ENCODE measurements at regions not wholly inside any gene's neighbourhood (a gene's known extent, or its start where the extent isn't known, plus 50 kb on each side); places are given as distances from the start of the nearest gene placed in this dataset.

GRCh38 chrX:21167011-21167410 lies 207.2 kb upstream of the CNKSR2 start:
- H3K36me3 ChIP-seq (ENCODE audit: control insufficient read depth in 1 of 2, insufficient read depth in 2 of 2, low read depth in 1 of 2, low read length in 2 of 2), result no peaks in the 10 kb centered on the region
- no peaks in the 10 kb centered on the region for H3K27me3 ChIP-seq (ENCODE audit: control insufficient read depth in 1 of 2, insufficient read depth in 1 of 2, low read length in 2 of 2)

GRCh38 chrX:21167494-21167893 lies 206.7 kb upstream of the CNKSR2 start:
- Histone ChIP-seq H3K9me3 (ENCODE audit: control insufficient read depth, low read length) (no peaks in the 10 kb centered on the region), H3K14ac (ENCODE audit: low read length in 2 of 2) (no peak overlapping the region), H2BK12ac (ENCODE audit: low read length in 2 of 2) (no peak overlapping the region), H3K4ac (ENCODE audit: low read depth in 1 of 2, low read length in 2 of 2) (no peak overlapping the region), H3K79me1 (replicated peaks; ENCODE audit: low read length, poor library complexity, severe bottlenecking) (no peaks in the 10 kb centered on the region), H3K4me2 (ENCODE audit: low read length, poor library complexity, severe bottlenecking) (no peak overlapping the region), H3K18ac (ENCODE audit: low read depth in 1 of 2, low read length in 2 of 2) (no peak overlapping the region), H3K9ac (ENCODE audit: low read length) (no peak overlapping the region), H2BK120ac (ENCODE audit: low read depth, low read length) (no peak overlapping the region), H3K23ac (ENCODE audit: low read length in 2 of 2) (no peak overlapping the region), H2BK15ac (ENCODE audit: low read depth, poor library complexity, severe bottlenecking) (no peak overlapping the region), H3K4me3 (ENCODE audit: insufficient read depth in 1 of 2, low read depth in 1 of 2, low read length in 2 of 2) (no peak overlapping the region), H3K36me3 (ENCODE audit: control insufficient read depth in 1 of 2, insufficient read depth in 2 of 2, low read depth in 1 of 2, low read length in 2 of 2) (no peaks in the 10 kb centered on the region), H3K27ac (ENCODE audit: low read length, poor library complexity, severe bottlenecking) (no peak overlapping the region), H2AK5ac (ENCODE audit: low read length, severe bottlenecking) (no peak overlapping the region), H2BK5ac (ENCODE audit: low read depth, low read length, poor library complexity, severe bottlenecking) (no peak overlapping the region), H2AFZ (ENCODE audit: low read depth, low read length) (no peak overlapping the region), H4K8ac (ENCODE audit: low read length) (no peak overlapping the region), H4K91ac (ENCODE audit: low read length) (no peak overlapping the region), H3K4me1 (ENCODE audit: control insufficient read depth, insufficient read depth, low read depth, low read length) (no peaks in the 10 kb centered on the region), H3K27me3 (ENCODE audit: control insufficient read depth in 1 of 2, insufficient read depth in 1 of 2, low read length in 2 of 2) (no peaks in the 10 kb centered on the region)
- no CpG with 5 or more reads among the region's 1 CpG for WGBS
- DNase-seq, result no peak

More at GRCh38 chrX:21167011-21167410, 207.2 kb upstream of the CNKSR2 start:
- H3K4me3 ChIP-seq (ENCODE audit: insufficient read depth in 1 of 2, low read depth in 1 of 2, low read length in 2 of 2), result no peak overlapping the region
- H2AFZ ChIP-seq (ENCODE audit: low read depth, low read length), result no peak overlapping the region
- H4K8ac ChIP-seq (ENCODE audit: low read length), result no peak overlapping the region
- no peak overlapping the region for H2BK5ac ChIP-seq (ENCODE audit: low read depth, low read length, poor library complexity, severe bottlenecking)
- no peak overlapping the region for H2BK15ac ChIP-seq (ENCODE audit: low read depth, poor library complexity, severe bottlenecking)
- H3K27ac ChIP-seq (ENCODE audit: low read length, poor library complexity, severe bottlenecking), result no peak overlapping the region
- WGBS, result no CpG with 5 or more reads among the region's 2 CpGs
- H2AK5ac ChIP-seq (ENCODE audit: low read length, severe bottlenecking), result no peak overlapping the region
- no peak overlapping the region for H3K14ac ChIP-seq (ENCODE audit: low read length in 2 of 2)
- no peak overlapping the region for H3K4ac ChIP-seq (ENCODE audit: low read depth in 1 of 2, low read length in 2 of 2)
- H3K18ac ChIP-seq (ENCODE audit: low read depth in 1 of 2, low read length in 2 of 2), result no peak overlapping the region
- no peak overlapping the region for H4K91ac ChIP-seq (ENCODE audit: low read length)
- no peak overlapping the region for H2BK12ac ChIP-seq (ENCODE audit: low read length in 2 of 2)
- no peak overlapping the region for H3K9ac ChIP-seq (ENCODE audit: low read length)
- no peaks in the 10 kb centered on the region for H3K4me1 ChIP-seq (ENCODE audit: control insufficient read depth, insufficient read depth, low read depth, low read length)
- H3K9me3 ChIP-seq (ENCODE audit: control insufficient read depth, low read length), result no peaks in the 10 kb centered on the region
- no peak for DNase-seq
- no peak overlapping the region for H3K23ac ChIP-seq (ENCODE audit: low read length in 2 of 2)
- no peak overlapping the region for H3K4me2 ChIP-seq (ENCODE audit: low read length, poor library complexity, severe bottlenecking)
- no peak overlapping the region for H2BK120ac ChIP-seq (ENCODE audit: low read depth, low read length)
- H3K79me1 ChIP-seq (replicated peaks; ENCODE audit: low read length, poor library complexity, severe bottlenecking), result no peaks in the 10 kb centered on the region

- H3K18ac ChIP-seq (ENCODE audit: low read depth in 1 of 2, low read length in 2 of 2), result no peak overlapping the region
- H3K79me1 ChIP-seq (replicated peaks; ENCODE audit: low read length, poor library complexity, severe bottlenecking), result no peaks in the 10 kb centered on the region
- no peak overlapping the region for H3K27ac ChIP-seq (ENCODE audit: low read length, poor library complexity, severe bottlenecking)
- DNase-seq, result no peak
- H2AFZ ChIP-seq (ENCODE audit: low read depth, low read length), result no peak overlapping the region
- H2BK5ac ChIP-seq (ENCODE audit: low read depth, low read length, poor library complexity, severe bottlenecking), result no peak overlapping the region
- H3K4ac ChIP-seq (ENCODE audit: low read depth in 1 of 2, low read length in 2 of 2), result no peak overlapping the region
- no peaks in the 10 kb centered on the region for H3K9me3 ChIP-seq (ENCODE audit: control insufficient read depth, low read length)
- no peaks in the 10 kb centered on the region for H3K27me3 ChIP-seq (ENCODE audit: control insufficient read depth in 1 of 2, insufficient read depth in 1 of 2, low read length in 2 of 2)
- H3K4me1 ChIP-seq (ENCODE audit: control insufficient read depth, insufficient read depth, low read depth, low read length), result no peaks in the 10 kb centered on the region
- no peak overlapping the region for H2BK120ac ChIP-seq (ENCODE audit: low read depth, low read length)
- no peak overlapping the region for H2BK15ac ChIP-seq (ENCODE audit: low read depth, poor library complexity, severe bottlenecking)
- no CpG with 5 or more reads among the region's 2 CpGs for WGBS
- no peak overlapping the region for H4K91ac ChIP-seq (ENCODE audit: low read length)
- H3K14ac ChIP-seq (ENCODE audit: low read length in 2 of 2), result no peak overlapping the region
- H2AK5ac ChIP-seq (ENCODE audit: low read length, severe bottlenecking), result no peak overlapping the region
- no peak overlapping the region for H4K8ac ChIP-seq (ENCODE audit: low read length)
- H3K36me3 ChIP-seq (ENCODE audit: control insufficient read depth in 1 of 2, insufficient read depth in 2 of 2, low read depth in 1 of 2, low read length in 2 of 2), result no peaks in the 10 kb centered on the region
- no peak overlapping the region for H2BK12ac ChIP-seq (ENCODE audit: low read length in 2 of 2)
- no peak overlapping the region for H3K4me3 ChIP-seq (ENCODE audit: insufficient read depth in 1 of 2, low read depth in 1 of 2, low read length in 2 of 2)
- H3K9ac ChIP-seq (ENCODE audit: low read length), result no peak overlapping the region
- H3K23ac ChIP-seq (ENCODE audit: low read length in 2 of 2), result no peak overlapping the region
- H3K4me2 ChIP-seq (ENCODE audit: low read length, poor library complexity, severe bottlenecking), result no peak overlapping the region
Observed at GRCh38 chrX:21168401-21169160, 205.6 kb upstream of the CNKSR2 start.

- H2AFZ ChIP-seq (ENCODE audit: low read depth, low read length), result no peak overlapping the region
- H3K79me1 ChIP-seq (replicated peaks; ENCODE audit: low read length, poor library complexity, severe bottlenecking), result no peaks in the 10 kb centered on the region
- H3K4me2 ChIP-seq (ENCODE audit: low read length, poor library complexity, severe bottlenecking), result no peak overlapping the region
- H3K4ac ChIP-seq (ENCODE audit: low read depth in 1 of 2, low read length in 2 of 2), result no peak overlapping the region
- H3K9me3 ChIP-seq (ENCODE audit: control insufficient read depth, low read length), result no peaks in the 10 kb centered on the region
- H2BK12ac ChIP-seq (ENCODE audit: low read length in 2 of 2), result no peak overlapping the region
- H3K27me3 ChIP-seq (ENCODE audit: control insufficient read depth in 1 of 2, insufficient read depth in 1 of 2, low read length in 2 of 2), result no peaks in the 10 kb centered on the region
- no peak overlapping the region for H3K18ac ChIP-seq (ENCODE audit: low read depth in 1 of 2, low read length in 2 of 2)
- H4K8ac ChIP-seq (ENCODE audit: low read length), result no peak overlapping the region
- H3K14ac ChIP-seq (ENCODE audit: low read length in 2 of 2), result no peak overlapping the region
- no peak overlapping the region for H3K9ac ChIP-seq (ENCODE audit: low read length)
- no peak overlapping the region for H2BK5ac ChIP-seq (ENCODE audit: low read depth, low read length, poor library complexity, severe bottlenecking)
- no peak overlapping the region for H2BK120ac ChIP-seq (ENCODE audit: low read depth, low read length)
- H3K4me3 ChIP-seq (ENCODE audit: insufficient read depth in 1 of 2, low read depth in 1 of 2, low read length in 2 of 2), result no peak overlapping the region
- no peak overlapping the region for H2BK15ac ChIP-seq (ENCODE audit: low read depth, poor library complexity, severe bottlenecking)
- H3K4me1 ChIP-seq (ENCODE audit: control insufficient read depth, insufficient read depth, low read depth, low read length), result no peaks in the 10 kb centered on the region
- H3K36me3 ChIP-seq (ENCODE audit: control insufficient read depth in 1 of 2, insufficient read depth in 2 of 2, low read depth in 1 of 2, low read length in 2 of 2), result no peaks in the 10 kb centered on the region
- H3K27ac ChIP-seq (ENCODE audit: low read length, poor library complexity, severe bottlenecking), result no peak overlapping the region
- H2AK5ac ChIP-seq (ENCODE audit: low read length, severe bottlenecking), result no peak overlapping the region
- no peak overlapping the region for H4K91ac ChIP-seq (ENCODE audit: low read length)
- no peak for DNase-seq
- H3K23ac ChIP-seq (ENCODE audit: low read length in 2 of 2), result no peak overlapping the region
- WGBS, result no CpG with 5 or more reads among the region's 4 CpGs
Observed at GRCh38 chrX:21171181-21171580, 203.0 kb upstream of the CNKSR2 start.
